GM21526 (cell line): ENCODE measurements at regions not wholly inside any gene's neighbourhood (a gene's known extent, or its start where the extent isn't known, plus 50 kb on each side); places are given as distances from the start of the nearest gene placed in this dataset.
"Not testable (repeated sequence)": the region's sequence is repeated elsewhere in the genome, so short reads cannot be mapped to it uniquely, and the experiment has no call there.

Experiments used
- ATAC-seq: cut with Tn5 transposase; IDR thresholded peaks from one replicate; pipeline ENCODE4 v1.9.1; 2021; ENCODE audit warnings: moderate library complexity; ENCODE audit not compliant: unreplicated experiment, low FRiP score

DNA sequence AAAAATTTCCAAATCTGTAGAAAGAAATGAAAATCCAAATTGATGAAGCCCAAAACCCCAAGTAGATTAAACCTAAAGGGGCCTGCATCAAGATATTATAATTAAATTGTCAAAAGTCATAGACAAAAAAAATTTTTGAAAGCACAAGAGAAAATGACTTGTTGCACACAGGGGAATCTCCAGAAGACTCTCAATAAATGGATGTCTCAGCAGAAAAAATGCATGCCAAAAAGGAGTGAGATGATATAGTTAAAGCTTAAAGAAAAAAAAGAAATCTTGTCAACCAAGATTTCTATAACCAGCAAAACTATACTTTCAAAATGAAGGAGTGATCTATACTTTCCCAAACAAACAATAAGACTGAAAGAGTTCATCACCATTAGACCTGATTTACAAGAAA is 393.2 kb upstream of the SPAG17 start:
- no peak for ATAC-seq

DNA sequence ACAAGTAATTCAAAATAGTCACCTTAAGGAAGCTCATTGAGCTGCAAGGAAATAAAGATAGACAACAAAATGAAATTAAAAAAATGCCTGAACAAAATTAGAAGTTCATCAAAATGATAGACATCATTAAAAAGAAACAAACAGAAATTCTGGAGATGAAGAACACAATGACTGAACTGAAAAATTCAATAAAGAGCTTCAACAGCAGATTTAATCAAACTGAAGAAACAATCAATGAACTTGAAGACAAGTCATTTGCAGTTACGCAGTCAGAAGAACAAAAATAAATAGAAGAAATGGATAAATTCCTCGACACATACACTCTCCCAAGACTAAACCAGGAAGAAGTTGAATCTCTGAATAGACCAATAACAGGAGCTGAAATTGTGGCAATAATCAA is 390.0 kb upstream of the SPAG17 start:
- ATAC-seq, result no peak

DNA sequence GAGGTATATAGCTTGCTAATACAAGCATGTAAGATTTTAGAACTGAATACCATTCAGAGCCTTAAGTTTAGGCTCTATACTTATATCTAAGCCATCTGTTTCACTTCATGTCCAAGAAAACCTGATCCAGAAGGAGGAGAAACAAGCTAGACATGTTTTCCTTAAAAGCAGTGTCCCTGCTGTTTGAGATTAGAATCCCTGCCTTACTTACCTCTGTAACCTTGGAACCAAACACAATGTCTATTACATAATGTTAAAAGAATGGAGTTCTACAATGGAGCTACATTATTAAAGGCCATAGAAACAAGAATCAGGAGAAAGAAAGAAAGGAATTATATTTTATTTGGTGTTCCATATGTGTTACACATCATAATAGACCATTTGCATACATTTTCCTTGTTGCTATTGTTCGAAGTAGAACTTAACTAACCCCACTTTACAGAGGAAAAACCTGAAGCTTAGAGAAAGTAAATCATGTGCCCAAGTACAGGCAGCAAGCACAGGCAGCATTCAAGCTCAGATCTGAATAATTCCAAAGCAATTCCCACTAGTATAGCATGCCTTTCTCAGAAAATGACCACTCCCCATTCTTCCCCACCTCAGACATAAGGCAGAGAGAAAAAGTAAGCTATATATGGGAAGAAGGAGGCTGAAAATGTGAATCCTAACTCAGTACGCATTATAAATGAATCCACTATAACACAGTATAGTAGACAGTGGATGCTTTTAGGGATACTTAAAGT is 380.1 kb upstream of the SPAG17 start:
- ATAC-seq, result no peak

DNA sequence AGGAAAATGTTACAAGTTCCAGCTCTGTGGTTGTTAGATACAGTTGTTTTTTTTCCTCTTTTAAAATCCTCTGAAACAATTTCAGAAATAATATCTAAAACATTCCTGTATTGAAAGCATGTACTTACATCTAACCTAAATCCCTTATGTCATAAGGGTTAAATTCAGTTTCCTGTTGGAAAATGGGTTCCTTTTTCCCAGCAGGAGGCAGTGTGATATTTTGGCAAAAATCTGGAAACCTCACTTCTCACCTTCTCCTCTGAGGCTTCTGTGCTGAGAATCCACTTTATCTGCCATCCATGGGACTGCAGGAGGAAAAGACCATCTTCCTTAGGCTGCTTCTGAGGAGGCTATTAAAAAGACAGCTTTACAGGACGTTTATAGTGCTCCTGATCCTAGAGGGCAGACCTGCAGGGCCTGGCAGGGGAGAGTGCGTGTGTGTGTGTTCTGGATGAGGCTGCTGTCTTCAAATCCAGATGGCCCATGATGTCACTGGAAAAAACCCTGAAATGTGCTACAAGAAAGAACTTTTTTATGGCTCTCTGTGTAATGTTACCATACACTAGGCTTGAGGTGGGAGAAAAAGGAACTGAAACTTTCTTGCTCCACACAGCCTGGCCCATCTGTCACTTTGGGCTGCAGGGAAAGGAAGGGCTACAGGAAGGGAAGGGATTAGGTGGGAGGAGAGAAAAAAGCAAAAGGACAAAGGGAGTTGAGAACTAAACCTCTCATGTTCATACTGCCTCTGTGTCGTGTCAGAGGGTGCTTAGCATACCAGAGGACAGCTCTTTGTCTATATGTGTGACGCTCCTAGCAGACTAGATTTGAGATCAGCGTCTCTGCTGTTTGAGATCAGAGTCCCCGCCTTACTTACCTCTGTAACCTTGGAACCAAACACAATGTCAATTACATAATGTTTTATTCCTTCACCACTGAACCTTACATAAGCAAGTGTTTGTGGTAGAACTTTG is 379.2 kb upstream of the SPAG17 start:
- no peak for ATAC-seq

DNA sequence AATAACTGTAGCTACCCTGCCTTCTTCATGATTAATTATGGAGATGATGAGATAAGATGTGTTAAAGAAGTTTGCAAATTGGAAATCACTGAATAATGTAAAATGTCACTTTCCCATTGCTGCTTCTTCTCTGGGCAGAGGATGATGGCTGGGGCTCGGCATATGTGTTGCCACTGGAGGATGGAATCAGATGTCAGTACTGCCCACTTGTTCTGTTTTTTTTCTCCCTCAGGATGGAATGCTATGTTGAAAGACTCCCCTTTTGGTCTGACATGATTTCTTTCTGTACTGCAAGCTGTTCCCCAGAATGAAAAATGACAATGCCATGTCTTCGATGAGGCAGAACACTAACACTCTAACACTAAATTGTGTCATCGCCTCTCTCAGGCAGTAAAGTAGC is 373.9 kb upstream of the SPAG17 start:
- no peak for ATAC-seq

DNA sequence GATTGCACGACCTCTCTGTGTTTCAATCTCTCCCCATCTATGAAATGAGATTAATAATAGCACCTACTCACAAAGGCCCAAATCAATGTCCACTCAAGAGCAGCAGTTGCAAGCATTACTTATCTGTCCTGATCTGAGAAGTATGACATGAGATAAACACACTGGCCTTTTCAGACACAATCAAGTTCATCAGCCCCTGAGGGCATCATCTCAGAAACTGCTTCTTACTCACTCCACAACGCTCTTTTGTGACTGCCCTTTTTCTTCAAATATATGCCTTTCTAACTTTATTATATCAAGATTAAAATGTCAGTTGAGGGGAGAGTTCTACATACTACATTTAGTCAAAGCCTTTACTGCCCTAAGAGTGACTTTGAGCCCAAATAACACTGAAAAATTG is 371.9 kb upstream of the SPAG17 start:
- no peak for ATAC-seq

DNA sequence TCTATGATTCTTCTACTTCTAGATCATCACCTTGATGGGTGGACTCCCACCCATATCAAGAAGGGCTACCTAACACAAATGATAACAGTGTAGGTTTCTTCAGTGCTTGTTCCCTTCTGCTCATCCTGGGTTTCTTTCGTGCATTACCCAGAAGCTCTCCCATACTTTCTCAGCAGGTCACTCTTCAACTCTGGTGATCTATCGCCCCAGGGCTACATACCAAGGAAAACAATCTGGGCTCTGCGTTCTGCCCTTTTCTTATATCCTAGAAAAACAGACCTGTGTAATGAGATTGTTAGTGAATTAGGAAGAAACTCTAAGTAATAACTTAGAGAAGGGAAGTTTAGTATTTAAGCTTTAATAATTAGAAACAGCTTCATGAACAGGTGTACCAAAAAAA is 370.6 kb upstream of the SPAG17 start:
- ATAC-seq, result no peak

DNA sequence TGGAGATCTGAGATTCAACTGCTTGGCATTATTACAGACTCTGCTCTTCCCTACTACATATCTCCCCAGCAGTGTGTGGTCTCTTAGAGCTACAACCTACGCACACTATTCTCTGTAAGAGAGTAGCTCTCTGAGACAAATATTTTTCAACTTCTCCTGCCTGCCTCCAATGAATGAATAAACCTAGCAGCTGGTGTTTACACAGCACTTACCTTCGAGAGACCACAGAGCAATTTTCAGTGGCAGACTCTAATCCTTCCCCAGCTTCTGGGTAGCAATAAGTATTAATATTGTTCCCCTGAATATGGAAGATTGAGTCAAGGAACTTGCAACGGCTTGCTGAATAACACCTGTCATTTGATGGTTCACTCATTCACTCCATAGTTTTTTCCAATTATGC is 350.9 kb upstream of the SPAG17 start:
- ATAC-seq, result no peak

DNA sequence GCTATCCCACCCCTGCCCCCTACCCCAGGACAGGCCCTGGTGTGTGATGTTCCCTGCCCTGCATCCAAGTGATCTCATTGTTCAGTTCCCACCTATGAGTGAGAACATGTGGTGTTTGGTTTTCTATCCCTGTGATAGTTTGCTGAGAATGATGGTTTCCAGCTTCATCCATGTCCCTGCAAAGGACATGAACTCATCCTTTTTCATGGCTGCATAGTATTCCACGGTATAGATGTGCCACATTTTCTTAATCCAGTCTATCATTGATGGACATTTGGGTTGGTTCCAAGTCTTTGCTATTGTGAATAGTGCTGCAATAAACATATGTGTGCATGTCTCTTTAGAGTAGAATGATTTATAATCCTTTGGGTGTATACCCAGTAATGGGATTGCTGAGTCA is 326.9 kb upstream of the SPAG17 start:
- not testable (repeated sequence) for ATAC-seq

DNA sequence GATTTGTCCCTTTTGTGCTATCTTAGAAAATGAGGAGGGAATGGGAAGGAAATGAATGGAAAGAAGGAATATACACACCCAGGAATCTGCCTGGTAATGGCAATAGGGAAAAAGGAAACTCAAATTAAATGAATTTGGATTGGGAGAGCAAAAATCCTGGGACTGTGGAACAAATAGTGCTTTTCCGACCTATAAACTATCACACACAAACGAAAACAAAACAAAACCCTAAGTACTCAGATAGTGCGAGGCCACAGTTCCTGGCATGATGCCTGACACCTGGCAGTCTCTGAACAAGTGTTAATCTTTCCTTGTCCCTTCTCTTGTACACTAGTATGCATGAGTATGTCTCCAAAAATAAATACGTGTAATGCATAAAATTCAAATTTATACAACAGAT is 319.8 kb upstream of the SPAG17 start:
- ATAC-seq, result no peak

DNA sequence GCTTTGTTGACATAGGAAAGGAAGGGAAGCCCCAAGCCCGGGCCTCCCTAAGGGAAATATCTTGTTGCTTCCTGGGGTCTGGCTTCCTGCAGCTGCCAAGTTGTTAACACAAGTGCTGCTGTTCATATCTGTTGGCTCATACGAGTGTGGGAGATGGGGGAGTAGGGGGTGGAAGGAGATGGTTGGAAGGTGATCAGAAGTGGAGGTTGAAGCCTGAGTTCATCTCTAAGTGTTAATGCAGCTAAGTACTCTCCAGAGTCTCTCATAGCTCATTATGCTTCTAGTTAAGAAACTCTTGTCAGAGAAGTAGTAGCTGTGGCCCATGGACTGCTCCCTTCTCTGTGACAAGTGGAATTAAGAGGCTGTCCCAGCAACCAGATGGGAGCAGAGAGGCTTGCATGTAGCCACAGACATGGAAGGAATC is 319.2 kb upstream of the SPAG17 start:
- ATAC-seq, result no peak

DNA sequence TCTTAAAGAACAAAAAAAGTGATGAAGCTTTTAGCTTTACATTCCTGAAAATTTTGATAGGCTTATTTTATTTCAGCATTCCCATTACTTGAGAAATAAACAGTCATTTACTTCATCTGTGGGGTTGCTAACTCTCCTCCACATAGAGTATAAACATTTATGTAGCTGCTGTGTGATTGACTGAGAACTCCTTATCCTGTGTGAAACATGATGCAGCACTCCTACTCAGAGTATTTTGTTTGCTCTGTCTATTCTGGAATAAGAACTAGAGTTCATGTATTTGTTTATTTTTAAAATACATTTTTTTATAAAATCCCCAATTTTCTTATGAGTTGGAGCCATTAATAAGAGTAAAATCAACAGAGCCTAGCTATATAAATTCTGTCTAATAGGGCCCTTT is 318.7 kb upstream of the SPAG17 start:
- ATAC-seq, result no peak

DNA sequence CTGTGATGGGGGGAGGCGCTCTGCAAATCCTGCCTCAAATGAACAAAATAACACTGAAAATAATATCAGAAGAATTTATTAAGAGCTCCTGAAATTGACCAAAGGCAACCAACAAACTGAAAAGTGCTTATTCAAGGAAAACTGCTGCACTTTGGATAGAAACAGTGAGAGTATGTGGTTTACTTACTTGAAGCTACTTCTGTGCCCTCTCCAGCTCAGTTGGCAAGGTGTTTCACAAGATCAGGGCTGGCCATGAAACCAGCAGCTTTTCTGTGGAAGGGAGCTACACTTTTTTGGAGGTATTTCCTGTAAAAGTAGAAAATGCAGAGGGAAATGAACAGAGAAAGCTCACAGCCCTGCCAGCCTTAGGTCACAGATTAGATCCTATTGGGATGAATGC is 310.0 kb upstream of the SPAG17 start:
- no peak for ATAC-seq

DNA sequence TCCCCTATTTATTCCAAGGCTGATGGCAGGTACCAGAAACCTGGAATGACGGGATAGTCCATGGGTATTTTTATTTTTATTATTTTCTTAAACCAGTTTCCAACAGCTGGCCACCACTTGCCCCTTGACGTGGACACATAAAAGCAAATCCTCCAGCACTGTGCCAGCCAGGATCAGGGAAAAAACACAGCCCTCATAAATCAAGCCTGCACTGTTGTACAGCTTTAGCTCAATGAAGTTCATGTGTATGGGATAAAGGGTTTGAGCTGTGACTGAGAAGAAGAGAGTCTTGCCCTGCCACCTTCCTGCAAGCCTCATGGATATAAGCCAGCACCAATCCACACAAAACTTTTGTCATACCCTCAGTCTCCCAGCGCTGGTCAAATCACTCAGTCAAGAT is 303.8 kb upstream of the SPAG17 start:
- no peak for ATAC-seq

DNA sequence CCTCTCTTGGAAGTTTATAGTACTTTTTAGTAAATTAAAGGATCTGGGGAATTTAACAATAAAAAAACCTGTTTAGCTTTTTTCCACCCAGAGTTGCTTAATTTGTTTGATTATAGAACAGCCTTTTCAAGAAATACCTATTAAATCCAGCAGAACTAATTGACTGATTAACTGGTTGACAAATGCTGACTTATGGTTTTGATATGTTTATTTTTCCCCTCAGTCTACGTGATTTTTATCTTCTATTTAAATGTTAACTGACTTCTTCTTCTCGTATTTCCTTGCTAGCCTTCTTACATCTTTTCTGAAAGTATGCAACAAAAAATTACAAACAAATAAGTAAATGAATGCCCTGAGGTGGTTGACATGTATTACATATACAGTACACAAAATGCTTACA is 302.9 kb upstream of the SPAG17 start:
- ATAC-seq, result no peak

DNA sequence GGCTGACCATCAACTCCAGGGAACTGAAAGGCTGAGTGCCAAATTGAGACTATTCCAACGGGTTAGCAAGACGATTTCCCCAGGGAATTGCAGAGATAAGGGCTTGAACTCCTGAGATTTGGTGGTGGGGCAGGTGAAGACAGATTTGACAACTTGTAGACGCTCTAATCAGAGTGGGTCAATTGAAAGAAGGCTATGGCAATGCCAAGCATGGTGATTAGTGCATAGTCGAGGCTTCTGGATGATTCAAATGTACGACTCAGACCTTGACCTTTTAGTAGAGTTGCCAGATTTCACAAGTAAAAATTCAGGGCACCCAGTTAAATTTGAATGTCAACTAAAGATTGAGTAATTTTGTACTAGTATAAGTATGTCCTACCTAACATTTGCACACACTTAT is 302.1 kb upstream of the SPAG17 start:
- no peak for ATAC-seq

DNA sequence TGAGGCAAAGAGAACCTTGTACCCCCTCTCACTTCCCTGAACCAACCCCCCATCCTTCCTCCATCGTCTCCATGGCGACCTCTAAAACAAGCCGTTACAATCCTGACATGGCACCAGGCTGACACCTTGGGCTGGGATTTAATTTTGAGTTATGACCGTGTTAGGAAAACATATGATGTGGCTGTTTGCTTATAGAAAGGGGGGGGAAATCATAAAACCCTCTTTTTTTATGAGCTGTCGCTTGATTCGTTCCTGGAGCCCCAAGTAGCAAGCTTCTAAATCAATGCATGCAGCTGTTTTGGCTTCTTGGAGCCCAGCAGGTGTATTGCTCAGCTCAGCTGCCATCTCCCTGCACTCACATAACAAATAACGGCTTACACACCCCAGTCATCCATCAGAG is 301.2 kb upstream of the SPAG17 start:
- ATAC-seq, result no peak

DNA sequence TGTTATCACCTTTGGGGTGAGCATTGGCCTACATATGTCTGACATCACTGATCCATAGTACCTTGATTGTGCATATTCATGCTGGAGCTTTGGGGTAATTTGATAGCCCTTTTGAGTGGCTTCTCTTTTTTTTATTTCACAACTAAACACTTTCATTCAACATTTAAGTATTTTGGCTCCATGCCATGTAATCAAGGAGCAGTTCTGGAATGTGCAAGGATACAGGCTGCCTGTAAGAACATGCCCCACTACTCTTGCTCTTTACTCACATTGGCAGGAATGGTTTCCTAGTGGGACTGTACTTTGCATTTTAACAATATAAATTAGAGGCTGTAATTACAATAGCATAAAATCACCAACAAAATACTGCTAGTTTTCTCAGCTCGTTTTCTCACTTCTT is 300.7 kb upstream of the SPAG17 start:
- ATAC-seq, result no peak

DNA sequence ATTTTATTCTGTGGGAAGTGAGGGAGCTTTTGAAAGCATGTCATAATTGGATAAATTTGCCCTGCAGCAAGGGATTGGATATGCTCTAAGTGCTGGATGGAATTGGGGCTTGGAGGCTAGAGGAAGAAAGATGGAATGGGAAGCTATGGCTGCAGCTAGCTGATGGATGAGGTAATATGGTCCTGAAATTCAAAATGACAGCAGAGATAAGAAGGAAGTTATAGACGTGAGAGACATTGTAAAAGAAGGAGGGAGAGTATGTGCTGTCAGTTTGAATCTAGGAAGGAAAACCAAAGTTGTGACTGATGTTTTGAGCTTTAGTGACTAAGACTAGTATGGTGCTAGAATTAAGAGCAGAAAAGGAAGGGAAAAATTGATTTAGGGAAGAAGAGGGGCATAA is 299.9 kb upstream of the SPAG17 start:
- ATAC-seq, result no peak

DNA sequence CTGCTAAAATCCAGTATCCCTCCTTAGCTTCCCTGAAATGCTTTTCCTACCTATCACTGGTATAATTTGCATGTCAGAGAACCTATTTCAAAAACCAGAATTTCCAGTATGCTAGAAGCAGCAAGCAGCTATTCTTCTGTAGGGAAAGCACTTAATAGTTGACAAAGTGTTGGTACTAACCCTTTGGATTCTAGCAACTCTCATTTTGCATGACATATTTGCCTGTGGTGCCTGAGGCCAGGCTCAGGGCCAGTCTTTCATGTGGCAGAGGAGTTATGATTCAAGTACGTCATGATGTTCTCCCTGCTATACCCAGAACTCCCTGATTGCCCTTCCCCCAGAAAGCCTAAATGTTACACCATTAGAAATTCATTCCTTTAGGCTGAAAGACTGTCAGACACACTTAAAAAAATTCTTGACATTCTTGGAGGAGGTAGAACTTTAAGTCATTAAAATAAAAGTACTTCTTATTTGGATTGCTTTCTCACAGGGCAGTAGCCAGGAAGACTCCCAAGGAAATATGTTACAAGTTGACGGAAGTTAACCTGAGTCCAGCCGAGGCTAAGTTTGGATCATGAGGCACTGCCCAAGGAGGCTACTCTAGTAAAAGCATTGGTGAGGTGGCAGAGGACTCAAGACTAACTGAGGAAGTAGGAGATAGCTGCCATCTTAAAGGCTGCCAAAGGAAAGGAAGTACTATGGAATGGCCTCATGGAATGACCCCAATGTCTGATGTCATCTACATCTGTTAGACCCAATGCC is 298.4 kb upstream of the SPAG17 start:
- ATAC-seq, result no peak

DNA sequence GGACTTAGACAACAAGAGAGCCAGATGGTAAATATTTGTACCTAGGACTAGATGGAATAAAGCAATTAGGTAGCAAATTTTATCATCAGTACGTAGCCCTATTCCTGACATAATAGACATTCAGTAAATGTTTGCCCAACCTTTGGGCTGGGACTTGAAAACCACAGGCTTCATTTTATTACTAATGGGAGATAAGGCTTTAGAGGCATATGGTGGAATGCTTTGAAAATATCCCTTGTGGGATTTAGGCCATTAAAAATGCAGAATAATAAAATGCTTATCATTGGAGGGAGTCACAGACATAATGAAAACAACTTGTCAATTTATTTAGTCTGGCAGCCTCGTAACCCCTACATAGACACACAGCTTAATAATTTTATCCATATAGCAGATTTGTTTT is 296.1 kb upstream of the SPAG17 start:
- no peak for ATAC-seq
